Ishikawa (cell line): ENCODE measurements at regions not wholly inside any gene's neighbourhood (a gene's known extent, or its start where the extent isn't known, plus 50 kb on each side); places are given as distances from the start of the nearest gene placed in this dataset.

Experiments used
- CEBPB ChIP-seq: IDR thresholded peaks from 2 replicates; pipeline ENCODE4 v1.6.1; 2012
- EP300 ChIP-seq: IDR thresholded peaks from 2 replicates; pipeline ENCODE4 v1.6.1; 2012; ENCODE audit warnings: borderline replicate concordance
- FOXM1 ChIP-seq: IDR thresholded peaks from 2 replicates; pipeline ENCODE4 v1.6.1; 2012; ENCODE audit warnings: low read depth, borderline replicate concordance
- REST ChIP-seq: IDR thresholded peaks from 2 replicates; pipeline ENCODE4 v1.6.1; 2012; ENCODE audit warnings: low read depth, mild to moderate bottlenecking
- TAF1 ChIP-seq: IDR thresholded peaks from 2 replicates; pipeline ENCODE4 v1.6.1; 2012; ENCODE audit warnings: low read depth, mild to moderate bottlenecking
- USF1 ChIP-seq: IDR thresholded peaks from 2 replicates; pipeline ENCODE4 v1.6.1; 2012
- ZBTB7A ChIP-seq: IDR thresholded peaks from 2 replicates; pipeline ENCODE4 v1.6.1; 2012; ENCODE audit warnings: low read depth

GRCh38 chr13:111490611-111491010, 170.2 kb downstream of the TEX29 start:
- TF ChIP-seq CEBPB (no peak), EP300 (no peak), USF1 (no peak), TAF1 (no peak), ZBTB7A (no peak), REST (no peak), FOXM1 (no peak)
